PC-9 (cell line): ENCODE measurements at regions not wholly inside any gene's neighbourhood (a gene's known extent, or its start where the extent isn't known, plus 50 kb on each side); places are given as distances from the start of the nearest gene placed in this dataset.

ENCODE experiments used
- BruUV-seq: library from RNA; stranded (reverse); fragments of 400-500 nt; replicated peaks from 2 replicates; lab custom pipeline; 2021; lab: Mats Ljungman, UMichigan
- CTCF ChIA-PET: fragments of 300-600 bp; sonication (Branson Sonifier 250); formaldehyde crosslinking; loops from one replicate; lab custom pipeline; 2022; ENCODE audit warnings: antibody characterized with exemption; lab: Charles Lee
- POLR2A ChIA-PET: fragments of 300-600 bp; sonication (Branson Sonifier 250); formaldehyde crosslinking; loops from one replicate; lab custom pipeline; 2022; ENCODE audit warnings: antibody characterized with exemption; ENCODE audit not compliant: unreplicated experiment; lab: Charles Lee
- DNase-seq, 2 experiments: peaks; one replicate each; pipeline versions ENCODE4 v3.0.0 to v3.0.0-alpha.2; 2015 to 2022; ENCODE audit warnings: mixed read lengths in 1 of 2
- H2AFZ ChIP-seq: fragments of 200-600 bp; sonication (generic); 2 replicates; pipeline ENCODE4 v1.8.1; 2017; ENCODE audit warnings: antibody characterized with exemption
- H3F3A ChIP-seq: fragments of 200-600 bp; sonication (generic); 2 replicates; pipeline ENCODE4 v1.8.1; 2017; ENCODE audit warnings: antibody characterized with exemption, mild to moderate bottlenecking, low read depth; ENCODE audit not compliant: insufficient read depth
- H3K27ac ChIP-seq: fragments of 200-600 bp; sonication (generic); 2 replicates; pipeline ENCODE4 v1.6.1; 2016; ENCODE audit warnings: mixed run types
- H3K27me3 ChIP-seq: fragments of 200-600 bp; sonication (generic); 2 replicates; pipeline ENCODE4 v1.6.1; 2016; ENCODE audit warnings: low read depth, mixed run types; ENCODE audit not compliant: insufficient read depth
- H3K36me3 ChIP-seq: fragments of 200-600 bp; sonication (generic); 2 replicates; pipeline ENCODE4 v1.6.1; 2016; ENCODE audit warnings: low read depth, mixed run types
- H3K4me1 ChIP-seq: fragments of 200-600 bp; sonication (generic); replicated peaks from 2 replicates; pipeline ENCODE4 v1.6.1; 2016; ENCODE audit warnings: mixed run types; ENCODE audit not compliant: insufficient read depth
- H3K4me2 ChIP-seq: fragments of 200-600 bp; sonication (generic); 2 replicates; pipeline ENCODE4 v1.6.1; 2017; ENCODE audit warnings: mixed run types
- H3K4me3 ChIP-seq: fragments of 200-600 bp; sonication (generic); 2 replicates; pipeline ENCODE4 v1.6.1; 2016; ENCODE audit warnings: mixed run types
- H3K79me2 ChIP-seq: fragments of 200-600 bp; sonication (generic); 2 replicates; pipeline ENCODE4 v1.6.1; 2017; ENCODE audit warnings: low read depth, mixed run types
- H3K9me2 ChIP-seq: fragments of 200-600 bp; sonication (generic); 2 replicates; pipeline ENCODE4 v1.8.1; 2017; ENCODE audit warnings: mild to moderate bottlenecking; ENCODE audit not compliant: insufficient read depth
- H3K9me3 ChIP-seq: fragments of 200-600 bp; sonication (generic); 2 replicates; pipeline ENCODE4 v1.8.1; 2016; ENCODE audit warnings: low read depth; ENCODE audit not compliant: insufficient read depth
- H4K20me1 ChIP-seq: fragments of 200-600 bp; sonication (generic); 2 replicates; pipeline ENCODE4 v1.8.1; 2017; ENCODE audit not compliant: insufficient read depth
- CTCF ChIP-seq: fragments of 200-600 bp; sonication (generic); conservative IDR thresholded peaks from 2 replicates; pipeline ENCODE4 v1.6.1; 2017; ENCODE audit warnings: mixed run types, antibody characterized with exemption, mild to moderate bottlenecking, moderate library complexity
- EZH2 ChIP-seq: fragments of 200-600 bp; sonication (generic); IDR thresholded peaks from 2 replicates; pipeline ENCODE4 v1.8.0; 2017; ENCODE audit warnings: antibody characterized with exemption, low read depth
- intact Hi-C: fragments of 100-400 bp; cut with micrococcal nuclease; formaldehyde crosslinking; loops from one replicate; pipeline ENCODE4 v1.10.0; 2022; ENCODE audit not compliant: unreplicated experiment

- Histone ChIP-seq H3K4me3 (no peak overlapping the region), H2AFZ (no peak overlapping the region), H3K9me2 (no peaks in the 10 kb centered on the region), H3K9me3 (no peaks in the 10 kb centered on the region), H3K4me2 (no peak overlapping the region), H3K79me2 (no peaks in the 10 kb centered on the region), H3K36me3 (no peaks in the 10 kb centered on the region), H3K27ac (no peak overlapping the region), H3K27me3 (no peaks in the 10 kb centered on the region), H4K20me1 (no peaks in the 10 kb centered on the region), H3K4me1 (peaks cover 9% of the 10 kb centered on the region; the same call in 1 of the 2 replicates), H3F3A (no peaks in the 10 kb centered on the region)
- intact Hi-C loops: no loop called here
- CTCF ChIA-PET: no interaction called here
- POLR2A ChIA-PET: interaction anchor here (0.6 kb wide), 2 partner anchors 61 to 229 kb away, joined by 4 read pairs; partner anchors contain the start of gene JUN
- TF ChIP-seq CTCF (no peak), EZH2 (no peak)
- no peak for DNase-seq
- BruUV-seq: no TSS peak
Measured at GRCh38 chr1:59012378-59012777, 228.5 kb upstream of the JUN start.

- POLR2A ChIA-PET: no interaction called here
- Histone ChIP-seq H3K36me3 (no peaks in the 10 kb centered on the region), H2AFZ (no peak overlapping the region), H3F3A (no peaks in the 10 kb centered on the region), H3K27ac (no peak overlapping the region), H3K4me3 (no peak overlapping the region), H3K9me3 (no peaks in the 10 kb centered on the region), H3K9me2 (no peaks in the 10 kb centered on the region), H3K27me3 (no peaks in the 10 kb centered on the region), H3K79me2 (no peaks in the 10 kb centered on the region), H3K4me2 (no peak overlapping the region), H4K20me1 (no peaks in the 10 kb centered on the region), H3K4me1 (peaks cover 9% of the 10 kb centered on the region; the same call in 1 of the 2 replicates)
- intact Hi-C loops: no loop called here
- BruUV-seq: no TSS peak
- no peak for TF ChIP-seq EZH2
- TF ChIP-seq CTCF: no peak
- no peak for DNase-seq
- CTCF ChIA-PET: no interaction called here
Measured at GRCh38 chr1:59013276-59013927, 229.6 kb upstream of the JUN start.

GRCh38 chr1:59013928-59014279, 230.1 kb upstream of the JUN start:
- H3K4me2 ChIP-seq: no peak overlapping the region
- POLR2A ChIA-PET: no interaction called here
- H3K9me3 ChIP-seq: no peaks in the 10 kb centered on the region

More at GRCh38 chr1:59013928-59014279, 230.1 kb upstream of the JUN start:
- H4K20me1 ChIP-seq: no peaks in the 10 kb centered on the region
- no TSS peak for BruUV-seq
- H3K27me3 ChIP-seq: no peaks in the 10 kb centered on the region
- H3K9me2 ChIP-seq: no peaks in the 10 kb centered on the region
- H3K4me3 ChIP-seq: no peak overlapping the region
- DNase-seq: no peak
- intact Hi-C loops: no loop called here
- H3K79me2 ChIP-seq: no peaks in the 10 kb centered on the region
- CTCF ChIA-PET: no interaction called here
- no peaks in the 10 kb centered on the region for H3K36me3 ChIP-seq
- TF ChIP-seq EZH2: no peak
- no peak for TF ChIP-seq CTCF
- H3K4me1 ChIP-seq: peaks cover 9% of the 10 kb centered on the region; the same call in 1 of the 2 replicates
- H3F3A ChIP-seq: no peaks in the 10 kb centered on the region
- H2AFZ ChIP-seq: no peak overlapping the region
- no peak overlapping the region for H3K27ac ChIP-seq
